HepG2 (cell line): ENCODE measurements at regions not wholly inside any gene's neighbourhood (a gene's known extent, or its start where the extent isn't known, plus 50 kb on each side); places are given as distances from the start of the nearest gene placed in this dataset.

Experiments used
- CBX5 ChIP-seq: sonication (generic); formaldehyde crosslinking; IDR thresholded peaks from 2 replicates; pipeline ENCODE4 v1.4.0; 2020; ENCODE audit warnings: missing genetic modification reagents, borderline replicate concordance
- CREB1 ChIP-seq, 2 experiments: fragments of 450-650 bp in 1 of 2; IDR thresholded peaks; 2 replicates each; pipeline ENCODE4 v1.6.1; 2016 to 2017; ENCODE audit warnings: control low read depth in 1 of 2, mild to moderate bottlenecking in 1 of 2, missing compliant biosample characterization in 1 of 2, missing genetic modification characterization in 1 of 2
- HNRNPH1 ChIP-seq: fragments of 200-400 bp; formaldehyde crosslinking; optimal IDR thresholded peaks from 2 replicates; pipeline ENCODE3; 2017; ENCODE audit warnings: mild to moderate bottlenecking, low read depth, low read length
- MAX ChIP-seq: IDR thresholded peaks from 2 replicates; pipeline ENCODE4 v1.6.1; 2012; ENCODE audit warnings: inconsistent platforms
- NFIC ChIP-seq: IDR thresholded peaks from 2 replicates; pipeline ENCODE4 v1.6.1; 2012; ENCODE audit warnings: mild to moderate bottlenecking, low read length, inconsistent platforms
- POLR2A ChIP-seq, 2 experiments: IDR thresholded peaks; 2 replicates each; pipeline ENCODE4 v1.6.1; 2011; ENCODE audit warnings: low read depth in 2 of 2, low read length in 2 of 2, mild to moderate bottlenecking in 1 of 2, moderate library complexity in 1 of 2; ENCODE audit not compliant: insufficient read depth in 1 of 2
- RFX5 ChIP-seq: IDR thresholded peaks from 2 replicates; pipeline ENCODE4 v1.6.1; 2011; ENCODE audit warnings: low read depth, low read length, improper control_type of control experiment
- SIX1 ChIP-seq: sonication (generic); formaldehyde crosslinking; IDR thresholded peaks from 2 replicates; pipeline ENCODE4 v1.4.0; 2020; ENCODE audit warnings: missing genetic modification reagents, borderline replicate concordance
- TFE3 ChIP-seq: IDR thresholded peaks from 2 replicates; pipeline ENCODE4 v1.6.1; 2016
- ZBTB43 ChIP-seq: sonication (generic); formaldehyde crosslinking; conservative IDR thresholded peaks from 2 replicates; pipeline ENCODE4 v1.4.0; 2020; ENCODE audit warnings: missing genetic modification reagents
- ZSCAN29 ChIP-seq: sonication (generic); formaldehyde crosslinking; conservative IDR thresholded peaks from 2 replicates; pipeline ENCODE4 v1.4.0; 2020; ENCODE audit warnings: mild to moderate bottlenecking, missing genetic modification reagents
- TF ChIP-seq, protein P1 (sequence below): sonication (generic); formaldehyde crosslinking; IDR thresholded peaks from 2 replicates; pipeline ENCODE4 v1.5.0; 2020; ENCODE audit warnings: mild to moderate bottlenecking, missing genetic modification reagents, moderate library complexity
- TF ChIP-seq, protein P2 (sequence below): sonication (generic); formaldehyde crosslinking; IDR thresholded peaks from 2 replicates; pipeline ENCODE4 v1.4.0; 2020; ENCODE audit warnings: missing genetic modification reagents

- TF ChIP-seq TFE3 (CRISPR knock-in tag) (no peak), ZSCAN29 (CRISPR knock-in tag) (no peak), MAX (no peak), NFIC (no peak), RFX5 (no peak), HNRNPH1 (no peak), SIX1 (no peak), POLR2A (IDR thresholded peaks at IDR 0.05; ENCODE audit: insufficient read depth in 1 of 2, low read depth in 2 of 2, low read length in 2 of 2) (no peak), CREB1 (IDR thresholded peaks at IDR 0.05) (no peak), CREB1 (CRISPR knock-in tag; IDR thresholded peaks at IDR 0.05) (no peak), ZBTB43 (CRISPR knock-in tag) (no peak), CBX5 (CRISPR knock-in tag) (no peak)
- TF ChIP-seq, protein P1, sequence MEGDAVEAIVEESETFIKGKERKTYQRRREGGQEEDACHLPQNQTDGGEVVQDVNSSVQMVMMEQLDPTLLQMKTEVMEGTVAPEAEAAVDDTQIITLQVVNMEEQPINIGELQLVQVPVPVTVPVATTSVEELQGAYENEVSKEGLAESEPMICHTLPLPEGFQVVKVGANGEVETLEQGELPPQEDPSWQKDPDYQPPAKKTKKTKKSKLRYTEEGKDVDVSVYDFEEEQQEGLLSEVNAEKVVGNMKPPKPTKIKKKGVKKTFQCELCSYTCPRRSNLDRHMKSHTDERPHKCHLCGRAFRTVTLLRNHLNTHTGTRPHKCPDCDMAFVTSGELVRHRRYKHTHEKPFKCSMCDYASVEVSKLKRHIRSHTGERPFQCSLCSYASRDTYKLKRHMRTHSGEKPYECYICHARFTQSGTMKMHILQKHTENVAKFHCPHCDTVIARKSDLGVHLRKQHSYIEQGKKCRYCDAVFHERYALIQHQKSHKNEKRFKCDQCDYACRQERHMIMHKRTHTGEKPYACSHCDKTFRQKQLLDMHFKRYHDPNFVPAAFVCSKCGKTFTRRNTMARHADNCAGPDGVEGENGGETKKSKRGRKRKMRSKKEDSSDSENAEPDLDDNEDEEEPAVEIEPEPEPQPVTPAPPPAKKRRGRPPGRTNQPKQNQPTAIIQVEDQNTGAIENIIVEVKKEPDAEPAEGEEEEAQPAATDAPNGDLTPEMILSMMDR (CRISPR knock-in tag) = no peak
- TF ChIP-seq, protein P2, sequence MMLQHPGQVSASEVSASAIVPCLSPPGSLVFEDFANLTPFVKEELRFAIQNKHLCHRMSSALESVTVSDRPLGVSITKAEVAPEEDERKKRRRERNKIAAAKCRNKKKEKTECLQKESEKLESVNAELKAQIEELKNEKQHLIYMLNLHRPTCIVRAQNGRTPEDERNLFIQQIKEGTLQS (CRISPR knock-in tag) = no peak
Observed at GRCh38 chr3:21105784-21106183, 645.2 kb downstream of the ZNF385D start.
